ENCODE measurements at regions not wholly inside any gene's neighbourhood (a gene's known extent, or its start where the extent isn't known, plus 50 kb on each side); places are given as distances from the start of the nearest gene placed in this dataset.

DNA sequence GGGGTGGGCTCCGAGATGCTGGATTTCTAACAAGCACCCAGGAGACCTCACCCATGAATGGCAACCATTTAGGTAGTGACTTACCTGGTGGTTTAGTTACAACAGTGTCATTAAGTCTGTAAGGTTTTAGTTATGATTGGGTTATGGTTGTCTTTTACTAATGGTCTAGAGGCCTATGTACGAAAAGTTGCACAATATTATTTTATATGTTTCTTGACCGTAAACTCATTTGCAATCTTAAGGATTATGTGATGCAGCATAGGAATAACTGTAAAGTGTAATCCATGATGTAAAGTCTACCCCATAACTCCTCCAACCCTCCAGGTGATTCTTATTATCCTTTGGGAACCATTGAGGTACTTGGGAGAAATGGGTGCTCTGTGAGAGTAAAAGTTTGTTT lies 155.4 kb upstream of the ZEB2 start:
- H3K9ac ChIP-seq (ENCODE audit: low read depth, low read length): no peak overlapping the region
- no peaks in the 10 kb centered on the region for H3K9me3 ChIP-seq (ENCODE audit: control insufficient read depth, insufficient read depth, low read length)
- no peaks in the 10 kb centered on the region for H3K36me3 ChIP-seq (ENCODE audit: insufficient read depth, low read length)
- H3K4me1 ChIP-seq (ENCODE audit: insufficient read depth, low read length): no peaks in the 10 kb centered on the region

DNA sequence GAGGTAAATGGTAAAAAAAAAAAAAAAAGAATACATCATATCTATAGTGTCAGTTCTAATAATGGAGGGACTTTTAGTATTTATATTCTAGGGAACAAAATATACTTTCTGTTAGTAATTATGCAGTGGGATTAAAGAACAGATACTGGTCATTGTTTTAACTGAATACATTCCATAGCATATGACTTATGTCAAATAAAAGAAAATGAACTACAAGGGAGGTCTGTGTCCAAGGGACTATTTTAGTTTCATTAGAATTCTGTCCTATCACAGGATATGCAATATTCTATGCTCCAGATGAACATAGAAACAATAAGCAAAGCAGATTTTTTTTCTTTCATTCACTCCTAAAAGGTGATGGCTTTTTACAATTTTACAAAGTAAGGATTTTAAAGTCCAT lies 154.2 kb upstream of the ZEB2 start:
- Histone ChIP-seq H3K4me1 (ENCODE audit: insufficient read depth, low read length) (no peaks in the 10 kb centered on the region), H3K9me3 (ENCODE audit: control insufficient read depth, insufficient read depth, low read length) (no peaks in the 10 kb centered on the region), H3K36me3 (ENCODE audit: insufficient read depth, low read length) (no peaks in the 10 kb centered on the region), H3K9ac (ENCODE audit: low read depth, low read length) (no peak overlapping the region)

DNA sequence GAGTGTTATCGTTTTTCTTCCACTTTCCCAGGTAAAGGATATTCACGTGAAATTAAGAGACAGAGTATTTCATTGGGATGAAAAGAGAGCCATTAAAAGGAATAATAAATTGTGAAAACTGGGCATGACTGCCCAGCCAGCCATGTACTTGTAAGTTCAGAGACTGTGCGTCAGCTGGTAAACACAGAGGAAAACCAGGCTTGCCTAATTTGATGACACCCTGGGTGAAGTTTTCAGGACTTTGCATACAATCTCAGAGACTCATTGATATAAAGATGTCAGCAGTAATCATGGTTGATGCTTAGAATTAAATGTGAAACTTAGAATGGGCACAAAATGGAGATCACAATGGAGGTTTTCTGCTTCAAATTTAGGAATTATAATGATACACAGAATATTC lies 153.5 kb upstream of the ZEB2 start:
- no peak overlapping the region for H3K9ac ChIP-seq (ENCODE audit: low read depth, low read length)
- no peaks in the 10 kb centered on the region for H3K36me3 ChIP-seq (ENCODE audit: insufficient read depth, low read length)
- no peaks in the 10 kb centered on the region for H3K4me1 ChIP-seq (ENCODE audit: insufficient read depth, low read length)
- H3K9me3 ChIP-seq (ENCODE audit: control insufficient read depth, insufficient read depth, low read length): no peaks in the 10 kb centered on the region

DNA sequence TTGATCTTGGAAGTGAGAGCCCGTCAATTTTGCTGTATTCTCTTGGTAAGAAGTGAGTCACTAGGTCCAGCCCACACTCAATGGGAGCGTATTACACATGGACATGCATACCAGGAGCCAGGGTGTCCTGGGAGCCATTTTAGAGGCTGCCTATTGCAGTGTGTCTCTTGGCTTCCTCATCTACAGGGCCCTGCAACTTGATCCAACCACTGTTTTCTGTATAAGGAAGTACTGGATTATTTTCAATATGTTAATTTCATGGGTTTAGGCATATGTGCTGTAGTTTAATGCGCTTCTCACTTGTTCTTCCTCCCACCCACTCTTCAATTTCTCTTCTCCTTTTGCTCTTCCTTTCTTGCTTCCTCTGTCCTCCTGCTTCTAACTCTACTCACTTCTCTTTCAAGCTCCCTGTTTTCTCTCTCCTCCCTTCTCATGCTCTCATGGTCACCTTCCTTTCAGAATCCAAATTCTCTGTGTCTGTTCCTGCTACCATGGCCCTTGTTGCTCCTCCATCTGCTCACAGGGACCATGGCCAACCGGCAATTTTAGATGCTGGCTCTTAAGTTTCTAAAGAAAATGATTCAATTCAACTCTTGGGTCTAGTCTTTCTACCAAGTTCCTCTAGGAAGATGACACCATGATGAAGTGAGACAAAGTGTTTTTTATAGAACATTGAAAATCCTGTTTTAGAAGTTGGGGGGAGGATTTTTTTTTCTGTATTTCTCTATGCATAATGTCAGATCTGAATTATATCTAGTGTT lies 152.0 kb upstream of the ZEB2 start:
- no peaks in the 10 kb centered on the region for H3K9me3 ChIP-seq (ENCODE audit: control insufficient read depth, insufficient read depth, low read length)
- no peak overlapping the region for H3K9ac ChIP-seq (ENCODE audit: low read depth, low read length)
- H3K4me1 ChIP-seq (ENCODE audit: insufficient read depth, low read length): no peaks in the 10 kb centered on the region
- H3K36me3 ChIP-seq (ENCODE audit: insufficient read depth, low read length): no peaks in the 10 kb centered on the region

DNA sequence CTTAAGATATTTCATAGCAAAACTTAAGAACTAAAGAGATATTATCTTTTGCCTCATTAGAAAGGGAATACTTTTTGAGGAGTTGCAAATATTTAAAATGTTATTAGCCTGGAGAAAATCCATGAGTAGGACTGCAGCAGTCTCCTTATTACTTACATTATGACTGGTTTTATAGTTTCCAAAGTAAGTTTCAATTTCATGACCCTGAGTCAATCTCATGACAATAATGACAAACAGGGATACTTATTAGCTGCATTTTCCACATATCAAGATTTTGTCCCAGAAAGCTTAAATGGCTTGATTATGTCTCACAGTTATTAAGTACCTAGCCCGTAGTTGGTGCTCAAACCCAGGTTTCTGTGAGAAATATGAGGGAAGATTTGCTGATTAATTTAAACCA lies 150.8 kb upstream of the ZEB2 start:
- Histone ChIP-seq H3K36me3 (ENCODE audit: insufficient read depth, low read length) (no peaks in the 10 kb centered on the region), H3K9ac (ENCODE audit: low read depth, low read length) (no peak overlapping the region), H3K4me1 (ENCODE audit: insufficient read depth, low read length) (no peaks in the 10 kb centered on the region), H3K9me3 (ENCODE audit: control insufficient read depth, insufficient read depth, low read length) (no peaks in the 10 kb centered on the region)

DNA sequence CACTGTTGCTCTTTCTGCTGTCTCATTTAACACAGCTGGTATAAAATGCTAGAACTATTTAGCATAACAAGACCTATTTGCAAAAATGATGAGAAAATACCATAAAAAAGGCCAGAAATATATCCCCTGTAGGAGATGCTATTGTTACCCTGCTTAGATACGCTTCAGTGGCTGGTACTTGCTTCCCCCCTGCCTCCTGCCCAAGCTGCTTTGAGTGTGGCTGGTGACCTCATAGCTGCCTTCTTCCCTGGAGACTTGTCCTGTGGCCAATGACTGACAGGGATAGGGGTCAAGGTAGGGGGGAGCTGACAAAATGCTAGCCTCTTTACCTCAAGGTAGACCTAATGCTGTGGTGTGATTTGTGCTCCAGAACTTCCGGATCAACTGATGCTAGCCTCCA lies 150.2 kb upstream of the ZEB2 start:
- H3K36me3 ChIP-seq (ENCODE audit: insufficient read depth, low read length): no peaks in the 10 kb centered on the region
- H3K9ac ChIP-seq (ENCODE audit: low read depth, low read length): no peak overlapping the region
- H3K9me3 ChIP-seq (ENCODE audit: control insufficient read depth, insufficient read depth, low read length): no peaks in the 10 kb centered on the region
- 0 out of 2 replicates have a peak, but pooled peaks cover under 1% of the 10 kb centered on the region for H3K4me1 ChIP-seq (ENCODE audit: insufficient read depth, low read length)

DNA sequence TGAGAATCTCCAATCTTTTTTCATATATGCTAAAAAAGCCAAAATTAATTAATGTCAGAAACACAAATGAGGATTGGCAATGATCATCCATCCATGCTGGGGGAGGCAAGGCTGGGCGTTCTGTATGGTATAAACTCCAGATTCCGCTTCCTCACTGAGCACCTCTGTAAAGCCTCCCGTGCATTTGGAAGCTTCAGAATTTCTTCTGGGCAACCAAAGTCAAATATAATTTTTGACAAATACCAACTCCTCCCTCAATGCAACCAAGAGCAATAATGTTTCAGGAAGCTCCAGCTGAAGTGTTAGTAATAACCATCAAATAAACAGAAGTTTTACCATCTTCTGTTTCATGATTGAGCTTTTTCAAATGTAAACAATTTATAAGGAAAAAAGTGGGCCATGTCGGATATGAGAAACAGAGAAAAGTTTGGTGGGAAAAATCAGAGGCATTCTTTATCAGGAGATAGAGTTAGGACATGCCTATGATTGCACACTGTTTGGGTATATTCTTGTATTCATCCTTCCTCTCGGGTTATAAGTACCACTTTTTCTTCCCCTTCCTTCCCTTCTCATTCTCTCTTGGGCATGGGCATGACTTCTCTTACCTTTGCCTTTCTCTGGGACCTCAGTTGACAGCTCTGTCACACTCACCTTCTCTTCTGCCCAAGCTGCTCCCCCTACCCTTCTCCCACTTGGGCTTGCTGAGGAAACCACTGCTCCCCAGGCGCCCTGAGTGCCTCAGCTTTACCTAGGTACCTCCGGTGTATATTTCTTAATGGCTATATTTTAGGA lies 149.5 kb upstream of the ZEB2 start:
- Histone ChIP-seq H3K9ac (ENCODE audit: low read depth, low read length) (no peak overlapping the region), H3K36me3 (ENCODE audit: insufficient read depth, low read length) (no peaks in the 10 kb centered on the region), H3K4me1 (ENCODE audit: insufficient read depth, low read length) (peaks cover 7% of the 10 kb centered on the region; the same call in 1 of the 2 replicates), H3K9me3 (ENCODE audit: control insufficient read depth, insufficient read depth, low read length) (no peaks in the 10 kb centered on the region)

DNA sequence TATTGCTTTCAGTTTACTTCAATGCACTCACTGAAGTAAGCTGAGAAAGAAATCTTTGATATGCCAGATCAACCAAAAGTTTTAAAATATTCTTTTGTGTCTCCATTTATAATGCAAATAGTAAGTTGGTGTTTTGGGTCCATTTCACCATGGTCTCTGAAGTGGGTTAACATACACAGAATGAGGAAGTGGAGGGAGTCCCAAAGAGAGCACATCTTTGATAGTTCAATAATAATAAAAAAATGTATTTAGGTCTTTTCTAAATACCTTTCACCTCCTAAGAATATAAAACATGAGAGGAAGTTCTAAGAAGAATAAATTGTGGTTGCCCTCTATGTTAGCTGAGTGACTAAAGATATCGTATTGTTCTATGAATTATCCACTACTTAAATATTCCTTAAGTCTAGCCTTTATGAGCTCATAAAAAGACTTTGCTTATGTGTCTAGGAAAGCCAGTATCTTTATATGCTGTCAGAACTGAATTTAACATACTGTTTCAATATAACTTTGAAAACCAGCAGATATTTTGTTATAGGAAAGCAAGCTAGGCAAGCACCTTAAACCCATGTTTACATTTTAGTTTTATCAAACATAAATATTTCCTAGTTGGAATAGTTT lies 148.7 kb upstream of the ZEB2 start:
- H3K9me3 ChIP-seq (ENCODE audit: control insufficient read depth, insufficient read depth, low read length): no peaks in the 10 kb centered on the region
- no peaks in the 10 kb centered on the region for H3K36me3 ChIP-seq (ENCODE audit: insufficient read depth, low read length)
- no peak overlapping the region for H3K9ac ChIP-seq (ENCODE audit: low read depth, low read length)
- H3K4me1 ChIP-seq (ENCODE audit: insufficient read depth, low read length): peaks cover 9% of the 10 kb centered on the region; the same call in 1 of the 2 replicates

DNA sequence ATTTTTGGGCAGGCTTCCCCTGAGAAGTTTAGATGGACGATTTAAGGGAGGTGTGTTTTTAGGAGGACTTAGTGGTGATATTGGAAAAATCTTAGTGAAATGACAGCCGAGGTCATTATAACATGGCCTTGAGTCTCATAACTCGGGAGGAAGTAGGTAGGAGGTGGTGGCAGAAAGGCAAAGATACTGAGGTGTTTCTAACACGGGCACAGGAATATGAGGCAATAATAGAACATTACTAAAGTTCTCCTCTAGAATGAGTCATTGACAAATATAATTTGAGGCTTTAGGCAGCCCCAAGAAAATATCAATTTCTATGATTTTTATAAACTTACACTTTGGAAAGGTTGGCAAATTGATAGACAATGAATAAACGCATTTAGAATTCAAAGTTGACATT lies 146.1 kb upstream of the ZEB2 start:
- Histone ChIP-seq H3K9me3 (ENCODE audit: control insufficient read depth, insufficient read depth, low read length) (no peaks in the 10 kb centered on the region), H3K9ac (ENCODE audit: low read depth, low read length) (no peak overlapping the region), H3K36me3 (ENCODE audit: insufficient read depth, low read length) (no peaks in the 10 kb centered on the region), H3K4me1 (ENCODE audit: insufficient read depth, low read length) (peaks cover 11% of the 10 kb centered on the region)

DNA sequence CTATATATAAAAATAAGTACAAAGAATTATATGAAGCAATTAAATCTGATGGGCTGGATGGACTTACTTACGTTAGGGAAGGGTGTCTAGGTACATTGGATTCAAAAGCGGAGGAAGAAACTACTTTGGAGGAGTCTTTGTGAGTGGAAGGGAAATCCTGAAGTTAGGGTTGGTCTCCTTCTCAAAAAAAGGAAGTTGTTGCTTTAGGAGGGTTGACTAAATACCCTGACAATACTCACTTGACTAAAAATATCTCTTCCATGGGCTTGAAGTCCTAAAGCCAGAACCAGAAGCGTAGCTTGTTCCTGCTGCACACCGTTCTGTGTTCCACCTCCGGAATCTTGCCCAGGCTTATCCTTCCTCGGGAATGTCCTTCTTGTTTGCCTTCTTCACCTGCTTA lies 143.3 kb upstream of the ZEB2 start:
- no peaks in the 10 kb centered on the region for H3K9me3 ChIP-seq (ENCODE audit: control insufficient read depth, insufficient read depth, low read length)
- no peaks in the 10 kb centered on the region for H3K36me3 ChIP-seq (ENCODE audit: insufficient read depth, low read length)
- peaks cover 17% of the 10 kb centered on the region for H3K4me1 ChIP-seq (ENCODE audit: insufficient read depth, low read length)
- H3K9ac ChIP-seq (ENCODE audit: low read depth, low read length): no peak overlapping the region

DNA sequence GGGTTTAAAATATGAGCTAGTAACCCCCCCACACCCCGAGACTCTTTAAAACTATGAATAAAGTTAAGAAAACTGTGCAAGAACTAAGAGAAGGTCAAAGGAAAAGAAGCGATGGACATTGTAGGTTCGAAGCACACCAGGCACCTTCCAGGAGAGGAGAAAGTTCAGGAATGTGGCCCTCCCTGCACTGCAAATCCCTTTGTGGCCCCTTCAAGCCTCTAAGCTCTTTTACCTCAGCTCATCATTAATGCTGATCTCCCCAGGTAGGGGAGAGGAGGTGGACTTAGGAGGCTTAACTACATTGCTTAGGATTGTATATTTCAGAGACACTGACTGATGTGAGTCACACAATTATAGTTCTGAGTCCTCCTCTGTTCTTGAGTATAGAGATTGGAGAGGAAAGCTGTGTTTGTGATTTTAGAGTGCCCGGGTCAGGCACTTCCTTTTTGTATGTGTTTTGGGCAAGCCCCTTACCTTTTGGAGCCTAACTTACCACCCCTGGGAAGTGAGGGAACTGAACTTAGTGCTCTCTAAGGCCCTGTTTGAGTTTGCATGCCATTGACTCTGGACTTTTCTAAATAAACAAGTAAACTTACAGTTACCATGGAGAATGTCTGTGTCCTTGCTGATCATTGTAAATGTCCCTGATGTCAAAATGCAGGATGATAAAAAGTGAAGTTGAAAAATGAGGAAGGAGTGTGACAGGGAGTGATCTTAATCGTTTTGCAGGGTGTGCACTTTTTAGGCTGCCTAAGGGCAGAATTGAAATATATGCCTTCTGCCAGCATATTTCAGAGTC lies 140.8 kb upstream of the ZEB2 start:
- Histone ChIP-seq H3K9me3 (ENCODE audit: control insufficient read depth, insufficient read depth, low read length) (no peaks in the 10 kb centered on the region), H3K4me1 (ENCODE audit: insufficient read depth, low read length) (peaks cover 17% of the 10 kb centered on the region), H3K36me3 (ENCODE audit: insufficient read depth, low read length) (no peaks in the 10 kb centered on the region), H3K9ac (ENCODE audit: low read depth, low read length) (no peak overlapping the region)

DNA sequence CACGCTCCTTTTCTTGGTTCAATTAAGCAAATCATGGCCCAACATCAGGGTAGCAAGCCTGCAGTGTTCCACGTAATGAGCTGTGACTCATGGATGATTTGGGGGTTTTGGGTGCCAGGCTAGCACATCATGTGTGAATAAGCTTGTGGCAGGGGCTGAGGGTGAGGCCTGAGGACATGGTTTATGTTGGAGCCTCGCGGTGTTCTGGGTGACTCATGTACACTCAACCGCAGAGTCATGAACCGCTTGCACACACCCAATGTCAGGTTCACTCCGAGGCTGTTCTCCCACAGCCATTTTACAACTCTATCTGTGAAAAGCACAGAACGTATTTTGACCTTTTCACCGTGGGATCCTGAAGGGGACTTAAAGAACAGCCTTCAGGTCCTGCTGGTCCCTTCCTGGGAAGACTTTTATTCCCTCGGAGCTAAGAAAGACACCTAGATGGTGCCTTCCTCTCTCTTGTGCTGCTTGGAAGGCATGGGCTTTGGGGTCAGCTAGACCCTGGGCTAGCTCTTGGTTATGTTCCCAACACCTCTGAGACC lies 139.9 kb upstream of the ZEB2 start:
- Histone ChIP-seq H3K9ac (ENCODE audit: low read depth, low read length) (no peak overlapping the region), H3K9me3 (ENCODE audit: control insufficient read depth, insufficient read depth, low read length) (no peaks in the 10 kb centered on the region), H3K36me3 (ENCODE audit: insufficient read depth, low read length) (no peaks in the 10 kb centered on the region), H3K4me1 (ENCODE audit: insufficient read depth, low read length) (peaks cover 14% of the 10 kb centered on the region)

DNA sequence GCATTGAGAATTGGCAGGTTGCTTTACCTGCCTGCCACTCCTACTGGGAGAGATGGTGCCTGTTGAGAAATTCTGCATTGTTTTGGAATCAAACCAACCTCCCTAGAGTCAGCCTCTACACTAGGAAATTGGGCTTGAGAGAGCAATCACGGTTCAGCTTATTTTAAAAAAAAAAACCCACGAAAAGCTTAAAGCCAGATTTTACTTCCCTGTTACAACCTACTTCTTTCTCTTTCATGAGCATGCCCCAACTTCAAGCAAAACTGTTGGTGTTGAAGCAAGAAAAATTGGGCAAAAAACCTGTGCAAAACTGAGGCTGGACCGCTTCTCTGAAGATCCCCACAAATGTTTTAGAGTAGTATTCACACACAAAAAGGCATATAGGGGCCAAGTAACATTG lies 134.6 kb upstream of the ZEB2 start:
- Histone ChIP-seq H3K9ac (ENCODE audit: low read depth, low read length) (no peak overlapping the region), H3K36me3 (ENCODE audit: insufficient read depth, low read length) (no peaks in the 10 kb centered on the region), H3K9me3 (ENCODE audit: control insufficient read depth, insufficient read depth, low read length) (no peaks in the 10 kb centered on the region), H3K4me1 (ENCODE audit: insufficient read depth, low read length) (peaks cover 3% of the 10 kb centered on the region; the same call in 1 of the 2 replicates)

DNA sequence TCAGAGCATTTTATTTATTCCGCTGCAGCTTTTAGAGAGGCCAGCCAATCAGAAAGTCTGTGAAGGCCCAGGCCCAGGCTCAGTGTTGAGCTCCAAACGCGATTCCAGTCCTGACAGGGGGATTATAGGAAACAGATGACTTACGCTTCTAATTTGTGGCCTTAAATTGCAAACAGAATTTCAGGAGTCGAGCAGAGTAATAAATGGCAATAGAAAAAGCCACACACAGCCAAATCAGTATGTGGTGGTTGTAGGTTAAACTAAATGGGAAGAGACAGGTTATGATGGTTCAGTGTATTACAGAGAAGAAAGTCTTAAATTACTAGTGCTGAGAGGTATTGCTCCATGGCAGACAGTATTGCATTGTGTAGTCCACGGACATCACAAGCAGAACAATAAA lies 131.0 kb upstream of the ZEB2 start:
- Histone ChIP-seq H3K9me3 (ENCODE audit: control insufficient read depth, insufficient read depth, low read length) (no peaks in the 10 kb centered on the region), H3K4me1 (ENCODE audit: insufficient read depth, low read length) (peaks cover 6% of the 10 kb centered on the region; the same call in 1 of the 2 replicates), H3K36me3 (ENCODE audit: insufficient read depth, low read length) (no peaks in the 10 kb centered on the region), H3K9ac (ENCODE audit: low read depth, low read length) (no peak overlapping the region)
